ENCODE measurements at regions not wholly inside any gene's neighbourhood (a gene's known extent, or its start where the extent isn't known, plus 50 kb on each side); places are given as distances from the start of the nearest gene placed in this dataset.
"Not testable (repeated sequence)": the region's sequence is repeated elsewhere in the genome, so short reads cannot be mapped to it uniquely, and the experiment has no call there.

GRCh38 chr21:27580276-27580675, 613.4 kb upstream of the ADAMTS5 start:
- no peak for DNase-seq

- no peak for DNase-seq
These were observed 611.9 kb upstream of the ADAMTS5 start for GRCh38 chr21:27578741-27579265.

GRCh38 chr21:27572696-27573095, 605.8 kb upstream of the ADAMTS5 start:
- DNase-seq, result no peak

- DNase-seq, result no peak
These were observed 604.8 kb upstream of the ADAMTS5 start for GRCh38 chr21:27571706-27572105.

- DNase-seq, result no peak
These were observed 603.5 kb upstream of the ADAMTS5 start for GRCh38 chr21:27570306-27570868.

- DNase-seq, result no peak
These were observed 602.9 kb upstream of the ADAMTS5 start for GRCh38 chr21:27569831-27570230.

- no peak for DNase-seq
These were observed 602.2 kb upstream of the ADAMTS5 start for GRCh38 chr21:27569091-27569490.

- no peak for DNase-seq
These were observed 600.5 kb upstream of the ADAMTS5 start for GRCh38 chr21:27567381-27567780.

- DNase-seq, result no peak
These were observed 599.6 kb upstream of the ADAMTS5 start for GRCh38 chr21:27566521-27566920.

GRCh38 chr21:27565364-27565763, 598.5 kb upstream of the ADAMTS5 start:
- DNase-seq, result no peak

GRCh38 chr21:27564684-27565301, 597.9 kb upstream of the ADAMTS5 start:
- no peak for DNase-seq

GRCh38 chr21:27562303-27562702, 595.4 kb upstream of the ADAMTS5 start:
- no peak for DNase-seq

- no peak for DNase-seq
These were observed 594.2 kb upstream of the ADAMTS5 start for GRCh38 chr21:27561116-27561515.

GRCh38 chr21:27557356-27557755, 590.5 kb upstream of the ADAMTS5 start:
- no peak for DNase-seq

GRCh38 chr21:27555996-27556395, 589.1 kb upstream of the ADAMTS5 start:
- DNase-seq, result no peak

GRCh38 chr21:27550287-27550686, 583.4 kb upstream of the ADAMTS5 start:
- DNase-seq, result no peak

GRCh38 chr21:27548486-27548885, 581.6 kb upstream of the ADAMTS5 start:
- no peak for DNase-seq

- no peak for DNase-seq
These were observed 579.0 kb upstream of the ADAMTS5 start for GRCh38 chr21:27545754-27546349.

GRCh38 chr21:27542126-27542525, 575.2 kb upstream of the ADAMTS5 start:
- DNase-seq, result not testable (repeated sequence)

- no peak for DNase-seq
These were observed 569.4 kb upstream of the ADAMTS5 start for GRCh38 chr21:27536319-27536718.

- no peak for DNase-seq
These were observed 568.3 kb upstream of the ADAMTS5 start for GRCh38 chr21:27535188-27535587.

GRCh38 chr21:27534206-27534605, 567.3 kb upstream of the ADAMTS5 start:
- no peak for DNase-seq

- no peak for DNase-seq
These were observed 565.2 kb upstream of the ADAMTS5 start for GRCh38 chr21:27532076-27532475.

- DNase-seq, result no peak
These were observed 561.8 kb upstream of the ADAMTS5 start for GRCh38 chr21:27528697-27529096.

All from activated effector memory CD4-positive, alpha-beta T cell treated with anti-CD3 and anti-CD28 coated beads, Interleukin-2, amount 50 U/mL, for 16 hours (primary cell).